Skeletal muscle satellite cell (primary cell): ENCODE measurements at regions not wholly inside any gene's neighbourhood (a gene's known extent, or its start where the extent isn't known, plus 50 kb on each side); places are given as distances from the start of the nearest gene placed in this dataset.

ENCODE experiments used
- H3K27me3 ChIP-seq: 2 replicates; pipeline ENCODE4 v1.7.0; 2013; ENCODE audit warnings: low read length; ENCODE audit not compliant: control insufficient read depth, insufficient read depth
- H3K36me3 ChIP-seq: 2 replicates; pipeline ENCODE4 v1.7.0; 2013; ENCODE audit warnings: mild to moderate bottlenecking, control low read depth, low read length; ENCODE audit not compliant: insufficient read depth
- H3K4me1 ChIP-seq: 2 replicates; pipeline ENCODE4 v1.7.0; 2013; ENCODE audit warnings: low read length; ENCODE audit not compliant: control insufficient read depth, insufficient read depth
- H3K4me2 ChIP-seq: 2 replicates; pipeline ENCODE4 v1.7.0; 2013; ENCODE audit warnings: mild to moderate bottlenecking, low read length
- H3K4me3 ChIP-seq: 2 replicates; pipeline ENCODE4 v1.7.0; 2013; ENCODE audit warnings: low read length
- H3K9ac ChIP-seq: 2 replicates; pipeline ENCODE4 v1.7.0; 2013; ENCODE audit warnings: mild to moderate bottlenecking, low read depth, low read length, moderate library complexity
- H3K9me3 ChIP-seq: replicated peaks from 2 replicates; pipeline ENCODE4 v1.7.0; 2013; ENCODE audit warnings: mild to moderate bottlenecking, control low read depth, low read length

DNA sequence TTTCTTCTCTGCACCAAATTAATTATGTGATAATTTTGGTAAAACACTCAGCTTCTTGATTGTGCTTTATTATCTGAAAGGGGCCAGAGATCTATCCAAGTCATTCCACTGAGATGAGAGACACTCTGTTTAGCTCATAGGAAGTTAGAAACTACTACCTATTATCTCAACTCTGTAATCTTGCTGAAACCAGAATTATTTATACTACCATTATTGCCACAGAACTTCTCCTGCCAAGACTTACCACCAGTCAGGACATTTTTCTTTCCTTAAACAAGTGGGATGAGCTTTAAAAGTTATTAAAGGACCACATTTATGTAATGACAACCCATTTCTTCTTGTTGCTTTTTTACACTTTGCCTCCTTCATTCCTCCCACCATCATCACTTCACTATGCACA, 855.6 kb upstream of the PIK3C3 start:
- Histone ChIP-seq H3K9ac (no peak overlapping the region), H3K36me3 (no peaks in the 10 kb centered on the region), H3K4me2 (no peak overlapping the region), H3K4me1 (peaks cover 3% of the 10 kb centered on the region), H3K9me3 (no peaks in the 10 kb centered on the region), H3K4me3 (no peak overlapping the region), H3K27me3 (no peaks in the 10 kb centered on the region)

DNA sequence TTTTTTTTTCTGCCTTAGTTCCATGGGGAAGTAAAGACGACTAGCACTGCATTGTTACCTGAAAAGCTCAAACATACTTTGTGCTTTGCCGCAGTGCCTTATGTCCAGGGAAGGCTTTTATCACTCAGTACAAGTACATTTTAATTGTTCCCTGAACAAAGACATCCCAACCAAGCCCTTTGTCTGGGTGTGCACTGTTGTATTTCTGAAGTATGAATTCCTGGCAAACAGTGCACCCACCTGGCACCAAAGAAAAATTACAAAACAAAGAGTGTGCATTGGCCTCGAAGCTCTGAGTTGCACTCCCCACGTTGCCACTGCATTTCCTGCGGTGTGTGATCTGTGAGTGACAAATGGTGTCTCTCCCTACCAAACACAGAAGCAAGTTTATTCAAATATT, 858.5 kb upstream of the PIK3C3 start:
- Histone ChIP-seq H3K4me1 (peaks cover 3% of the 10 kb centered on the region), H3K9ac (no peak overlapping the region), H3K27me3 (no peaks in the 10 kb centered on the region), H3K4me2 (no peak overlapping the region), H3K4me3 (no peak overlapping the region), H3K9me3 (no peaks in the 10 kb centered on the region), H3K36me3 (no peaks in the 10 kb centered on the region)

DNA sequence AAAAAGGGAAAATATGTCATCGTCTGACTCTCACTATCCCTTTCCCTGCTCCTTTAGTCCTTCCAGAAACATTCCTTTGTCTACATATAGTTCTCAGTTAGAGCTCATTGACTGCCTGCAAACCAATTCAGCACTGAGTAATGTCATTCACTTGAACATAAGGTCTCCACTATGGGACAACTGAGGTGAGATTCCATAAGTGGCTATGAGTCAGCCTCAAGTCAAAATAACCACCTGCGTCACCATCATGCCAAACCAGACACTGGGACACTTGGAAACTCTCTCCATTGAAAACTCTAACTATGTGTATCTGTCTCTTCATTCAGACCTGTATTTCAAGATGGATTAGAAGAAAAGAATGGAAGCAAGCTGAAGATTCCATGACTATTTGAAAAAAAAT, 878.0 kb upstream of the PIK3C3 start:
- Histone ChIP-seq H3K4me2 (no peak overlapping the region), H3K9me3 (no peaks in the 10 kb centered on the region), H3K27me3 (no peaks in the 10 kb centered on the region), H3K4me3 (no peak overlapping the region), H3K4me1 (peaks cover 25% of the 10 kb centered on the region), H3K36me3 (no peaks in the 10 kb centered on the region), H3K9ac (no peak overlapping the region)

DNA sequence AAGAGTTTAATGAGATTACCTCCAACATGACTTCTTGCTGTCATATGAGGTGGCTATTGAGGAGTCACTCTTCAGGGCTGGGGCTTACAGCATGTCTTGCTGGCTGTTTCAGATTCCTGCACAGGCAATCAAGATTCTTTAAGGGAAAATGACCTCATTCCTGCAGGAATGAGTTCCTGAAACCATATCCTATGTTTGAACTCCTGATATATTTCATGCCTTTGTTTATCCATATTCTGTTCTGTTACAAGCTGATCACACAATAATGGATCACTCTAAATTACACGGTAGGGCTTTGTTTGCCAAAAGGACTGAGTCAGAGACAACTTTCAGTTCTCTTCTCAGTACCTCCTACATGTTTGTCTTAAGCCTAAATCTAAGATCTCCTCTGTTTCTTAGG, 879.8 kb upstream of the PIK3C3 start:
- no peaks in the 10 kb centered on the region for H3K27me3 ChIP-seq
- H3K36me3 ChIP-seq = no peaks in the 10 kb centered on the region
- H3K4me3 ChIP-seq = no peak overlapping the region
- H3K9ac ChIP-seq = peak overlapping the region; percentile 28
- H3K4me1 ChIP-seq = peaks cover 25% of the 10 kb centered on the region
- H3K4me2 ChIP-seq = peak overlapping the region; percentile 39
- no peaks in the 10 kb centered on the region for H3K9me3 ChIP-seq

DNA sequence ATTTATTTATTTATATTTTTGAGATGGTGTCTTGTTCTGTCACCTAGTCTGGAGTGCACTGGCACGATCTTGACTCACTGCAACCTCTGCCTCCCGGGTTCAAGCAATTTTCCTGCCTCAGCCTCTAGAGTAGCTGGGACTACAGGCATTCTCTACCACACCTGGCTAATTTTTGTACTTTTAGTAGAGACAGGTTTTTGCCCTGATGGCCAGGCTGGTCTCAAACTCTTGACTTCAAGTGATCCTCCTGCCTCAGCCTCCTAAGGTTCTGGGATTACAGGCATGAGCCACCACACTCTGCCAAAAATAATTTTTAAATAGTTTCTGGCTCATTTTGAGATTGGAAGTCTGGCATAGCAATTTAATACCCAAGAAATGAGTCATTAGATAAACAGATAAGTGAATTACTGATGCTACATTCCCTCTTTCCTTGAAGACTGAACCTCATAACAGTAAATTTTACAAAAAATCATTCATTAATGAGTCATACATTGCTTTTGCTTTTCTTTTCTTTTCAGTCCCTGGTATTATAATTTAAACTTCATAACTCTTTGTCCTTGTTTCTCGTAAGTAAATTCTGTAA, 881.6 kb upstream of the PIK3C3 start:
- H3K9me3 ChIP-seq = no peaks in the 10 kb centered on the region
- H3K4me3 ChIP-seq = no peak overlapping the region
- H3K4me2 ChIP-seq = peak overlapping the region; percentile 40
- H3K36me3 ChIP-seq = no peaks in the 10 kb centered on the region
- H3K4me1 ChIP-seq = peaks cover 25% of the 10 kb centered on the region
- no peaks in the 10 kb centered on the region for H3K27me3 ChIP-seq
- H3K9ac ChIP-seq = peak overlapping the region; percentile 36

DNA sequence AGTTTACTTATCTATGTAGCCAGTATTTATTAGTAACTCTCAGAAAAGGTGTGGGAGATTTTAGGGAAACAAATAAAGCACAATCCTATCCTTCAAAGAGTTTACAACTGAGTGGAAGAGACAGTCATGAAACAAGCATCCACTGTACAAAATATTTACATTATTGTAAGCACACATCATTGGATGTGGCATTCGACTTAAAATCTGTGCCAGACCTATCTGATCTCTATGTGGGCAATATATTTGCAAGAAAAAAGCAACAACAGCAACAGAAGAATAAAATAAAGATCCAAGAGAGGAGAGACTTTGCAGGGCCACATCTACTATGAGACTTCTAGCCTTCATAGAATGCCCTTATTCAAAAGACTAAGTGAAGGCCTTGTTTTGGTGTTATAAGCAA, 882.1 kb upstream of the PIK3C3 start:
- no peaks in the 10 kb centered on the region for H3K27me3 ChIP-seq
- H3K9me3 ChIP-seq = no peaks in the 10 kb centered on the region
- H3K9ac ChIP-seq = no peak overlapping the region
- H3K36me3 ChIP-seq = no peaks in the 10 kb centered on the region
- peaks cover 25% of the 10 kb centered on the region for H3K4me1 ChIP-seq
- H3K4me2 ChIP-seq = no peak overlapping the region
- H3K4me3 ChIP-seq = no peak overlapping the region

DNA sequence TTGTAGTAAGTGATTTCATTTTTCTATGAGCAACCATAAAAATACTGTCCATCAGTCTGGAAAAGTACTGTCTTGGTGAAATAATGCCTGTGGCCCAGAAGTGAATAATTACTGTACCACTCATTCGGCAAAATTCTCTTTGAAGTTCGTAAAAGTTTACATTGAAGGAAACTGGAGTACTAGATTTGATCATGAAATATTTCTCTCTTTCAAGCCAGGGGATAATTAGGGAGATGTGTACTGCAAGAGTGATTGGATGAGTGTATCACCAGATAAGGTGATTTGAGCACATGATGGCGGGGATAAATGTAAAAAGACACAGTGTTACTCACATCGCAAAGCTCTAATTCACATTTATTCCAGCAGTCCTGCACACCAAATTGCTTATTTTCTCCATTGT, 883.2 kb upstream of the PIK3C3 start:
- Histone ChIP-seq H3K4me3 (no peak overlapping the region), H3K4me2 (no peak overlapping the region), H3K4me1 (peaks cover 25% of the 10 kb centered on the region), H3K36me3 (no peaks in the 10 kb centered on the region), H3K9ac (no peak overlapping the region), H3K9me3 (no peaks in the 10 kb centered on the region), H3K27me3 (no peaks in the 10 kb centered on the region)

DNA sequence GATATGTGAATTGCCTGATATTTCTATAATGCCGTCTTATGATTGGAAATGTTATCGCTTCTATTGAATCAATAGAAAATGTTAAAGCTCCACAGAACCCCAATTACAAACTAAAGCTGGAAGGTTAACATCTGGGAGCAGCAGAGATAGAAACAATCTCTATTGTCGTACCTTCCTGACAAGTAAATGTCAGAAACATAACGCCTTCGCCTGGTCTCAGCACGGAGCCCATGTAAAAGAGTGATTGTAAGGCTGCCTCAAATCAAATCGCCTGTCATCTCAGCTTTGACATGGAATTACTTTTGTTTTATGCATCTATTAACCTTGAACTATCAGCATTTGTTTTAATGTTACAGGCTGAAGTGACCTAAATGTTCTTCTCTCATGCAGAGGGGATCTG, 885.9 kb upstream of the PIK3C3 start:
- H3K4me1 ChIP-seq = peaks cover 5% of the 10 kb centered on the region
- H3K4me3 ChIP-seq = no peak overlapping the region

DNA sequence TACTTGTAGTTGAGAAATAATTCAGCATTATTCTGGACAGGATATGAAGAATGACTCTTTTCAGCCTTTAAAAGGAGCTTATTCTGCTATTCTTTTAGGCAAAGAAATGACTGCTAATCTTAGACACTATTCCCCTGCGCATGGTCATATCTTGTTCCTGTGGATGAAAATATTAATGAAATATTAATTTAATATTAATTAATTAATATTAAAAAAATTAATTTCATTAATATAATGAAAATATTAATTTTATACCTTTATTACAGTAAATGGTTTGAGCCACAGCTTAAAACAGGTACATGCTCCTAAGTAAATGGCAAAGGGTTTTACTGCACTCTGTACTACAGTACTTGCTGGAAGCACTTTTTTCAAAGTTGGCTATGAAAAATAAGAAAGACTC, 890.1 kb upstream of the PIK3C3 start:
- Histone ChIP-seq H3K9me3 (no peaks in the 10 kb centered on the region), H3K9ac (no peak overlapping the region), H3K4me2 (no peak overlapping the region), H3K4me3 (no peak overlapping the region), H3K27me3 (no peaks in the 10 kb centered on the region), H3K36me3 (no peaks in the 10 kb centered on the region), H3K4me1 (peaks cover 4% of the 10 kb centered on the region)

More for the DNA sequence above, 885.9 kb upstream of the PIK3C3 start:
- Histone ChIP-seq H3K4me2 (no peak overlapping the region), H3K9ac (no peak overlapping the region), H3K27me3 (no peaks in the 10 kb centered on the region), H3K9me3 (no peaks in the 10 kb centered on the region), H3K36me3 (no peaks in the 10 kb centered on the region)

DNA sequence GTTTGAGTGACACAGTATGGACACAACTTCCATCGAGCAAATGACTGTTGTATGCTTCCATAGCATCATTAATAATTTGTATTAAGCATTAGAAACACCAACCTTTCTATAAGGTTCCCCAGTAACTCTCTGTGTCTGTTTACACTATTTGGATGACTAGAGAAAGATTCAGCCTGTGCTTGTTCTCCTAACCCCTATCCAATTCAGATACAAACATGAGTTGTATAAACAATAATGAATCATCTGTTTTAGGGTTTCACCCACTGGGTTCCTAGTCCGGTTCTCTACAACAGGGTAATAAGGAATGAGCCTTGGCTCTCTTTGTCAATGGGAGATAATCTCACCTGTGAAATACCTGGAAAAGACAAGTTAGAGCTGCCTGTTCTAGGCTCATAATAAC, 894.1 kb upstream of the PIK3C3 start:
- Histone ChIP-seq H3K9me3 (no peaks in the 10 kb centered on the region), H3K36me3 (no peaks in the 10 kb centered on the region), H3K4me3 (no peak overlapping the region), H3K4me1 (peaks cover 4% of the 10 kb centered on the region), H3K9ac (no peak overlapping the region), H3K27me3 (no peaks in the 10 kb centered on the region), H3K4me2 (no peak overlapping the region)

DNA sequence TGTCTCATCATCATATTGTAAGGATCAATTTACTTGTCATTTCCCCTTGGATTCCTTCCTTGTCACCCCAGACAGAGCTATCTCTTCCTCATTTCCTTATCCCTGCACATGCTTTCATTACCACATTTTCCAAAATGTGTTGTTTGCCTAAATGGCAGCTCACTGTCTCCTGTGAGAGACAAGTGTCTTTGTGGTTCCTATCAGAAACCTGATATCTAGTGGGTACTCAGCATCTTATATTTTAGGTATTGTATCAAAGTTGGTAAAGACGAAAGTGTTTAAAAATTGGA, 896.0 kb upstream of the PIK3C3 start:
- peaks cover 4% of the 10 kb centered on the region for H3K4me1 ChIP-seq
- H3K9ac ChIP-seq = no peak overlapping the region
- H3K9me3 ChIP-seq = no peaks in the 10 kb centered on the region

DNA sequence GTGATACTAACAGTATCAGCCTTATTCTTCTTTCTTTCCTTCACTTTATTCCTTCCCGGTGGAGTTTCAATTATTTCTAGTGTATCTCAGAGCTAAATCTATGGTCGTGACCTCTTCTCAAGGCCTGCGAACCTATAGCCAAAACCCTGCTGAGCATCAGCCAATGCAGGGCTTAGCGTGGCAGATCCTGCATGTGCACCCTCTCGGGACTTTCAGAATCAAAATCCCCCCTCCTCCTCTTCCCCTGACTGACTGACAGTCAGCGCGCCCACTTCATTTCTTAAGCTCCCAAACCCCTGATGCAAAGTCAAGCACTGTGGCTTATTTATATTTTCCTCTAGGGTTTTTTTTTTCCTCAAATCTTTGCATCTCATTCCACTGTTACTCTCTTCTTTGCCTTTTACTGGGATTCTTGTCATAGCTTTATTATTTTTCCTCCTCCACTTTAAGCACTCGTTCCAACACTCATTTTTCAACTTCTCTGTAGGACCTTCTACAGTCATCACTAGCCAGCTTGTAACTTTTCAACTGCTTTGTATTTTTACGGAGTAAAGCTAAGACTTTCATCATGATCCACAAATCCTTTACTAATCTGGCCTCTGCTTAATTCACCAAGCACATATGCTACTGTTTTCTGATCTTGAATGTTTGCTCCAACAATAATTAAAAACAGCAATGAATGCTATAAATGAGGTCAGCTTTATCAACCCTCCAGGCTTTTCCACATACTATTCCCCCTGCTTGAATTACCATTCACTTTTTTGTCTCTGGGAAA, 896.5 kb upstream of the PIK3C3 start:
- Histone ChIP-seq H3K9me3 (no peaks in the 10 kb centered on the region), H3K36me3 (no peaks in the 10 kb centered on the region), H3K27me3 (no peaks in the 10 kb centered on the region), H3K4me1 (peaks cover 4% of the 10 kb centered on the region), H3K4me3 (no peak overlapping the region), H3K4me2 (no peak overlapping the region), H3K9ac (no peak overlapping the region)

More for the DNA sequence above, 896.0 kb upstream of the PIK3C3 start:
- H3K4me3 ChIP-seq = no peak overlapping the region
- H3K27me3 ChIP-seq = no peaks in the 10 kb centered on the region
- no peak overlapping the region for H3K4me2 ChIP-seq
- H3K36me3 ChIP-seq = no peaks in the 10 kb centered on the region
